ENCODE measurements at regions not wholly inside any gene's neighbourhood (a gene's known extent, or its start where the extent isn't known, plus 50 kb on each side); places are given as distances from the start of the nearest gene placed in this dataset.

- Mint-ChIP-seq H3K36me3 (ENCODE audit: low read depth, unreplicated experiment) (no peaks in the 10 kb centered on the region), H3K4me1 (ENCODE audit: low read depth, unreplicated experiment) (no peaks in the 10 kb centered on the region), H3K9me3 (ENCODE audit: unreplicated experiment) (peaks cover 5% of the 10 kb centered on the region), H3K27me3 (ENCODE audit: low read depth, unreplicated experiment) (peaks cover 26% of the 10 kb centered on the region), H3K27ac (ENCODE audit: unreplicated experiment) (no peak overlapping the region), H3K4me3 (ENCODE audit: unreplicated experiment) (no peak overlapping the region)
- no peak for FAIRE-seq
- Histone ChIP-seq H3K4me2 (ENCODE audit: low read length) (no peak overlapping the region), H2AFZ (ENCODE audit: low read depth, low read length) (no peak overlapping the region), H3K79me2 (ENCODE audit: insufficient read depth, low read length) (no peaks in the 10 kb centered on the region), H3K9ac (ENCODE audit: low read length) (no peak overlapping the region), H3K27ac (ENCODE audit: low read depth, low read length) (no peak overlapping the region), H3K36me3 (ENCODE audit: insufficient read depth, low read length) (no peaks in the 10 kb centered on the region), H4K20me1 (ENCODE audit: insufficient read depth, low read length) (no peaks in the 10 kb centered on the region), H3K9me3 (ENCODE audit: insufficient read depth, low read depth, low read length) (no peaks in the 10 kb centered on the region), H3K4me3 (ENCODE audit: insufficient read depth, low read depth, low read length) (no peak overlapping the region), H3K4me1 (ENCODE audit: insufficient read depth, low read length) (no peaks in the 10 kb centered on the region), H3K27me3 (ENCODE audit: insufficient read depth, low read length) (no peaks in the 10 kb centered on the region)
- no peak for DNase-seq (ENCODE audit: low read depth)
- TF ChIP-seq CTCF (IDR thresholded peaks at IDR 0.05; ENCODE audit: insufficient read depth, low read depth, low read length) (no peak), EZH2 (IDR thresholded peaks at IDR 0.05; ENCODE audit: insufficient read depth, low read length) (no peak)
Observed at GRCh38 chr14:98993818-98994217, 278.2 kb downstream of the BCL11B start.

- H3K4me1 ChIP-seq (ENCODE audit: insufficient read depth, low read length), result no peaks in the 10 kb centered on the region
- Mint-ChIP-seq H3K4me1 (ENCODE audit: low read depth, unreplicated experiment) (no peaks in the 10 kb centered on the region), H3K27me3 (ENCODE audit: low read depth, unreplicated experiment) (peaks cover 28% of the 10 kb centered on the region), H3K4me3 (ENCODE audit: unreplicated experiment) (no peak overlapping the region), H3K9me3 (ENCODE audit: unreplicated experiment) (peaks cover 3% of the 10 kb centered on the region), H3K36me3 (ENCODE audit: low read depth, unreplicated experiment) (no peaks in the 10 kb centered on the region), H3K27ac (ENCODE audit: unreplicated experiment) (no peak overlapping the region)
- H3K4me2 ChIP-seq (ENCODE audit: low read length), result no peak overlapping the region
- TF ChIP-seq CTCF (IDR thresholded peaks at IDR 0.05; ENCODE audit: insufficient read depth, low read depth, low read length), result no peak
- no peak for TF ChIP-seq EZH2 (IDR thresholded peaks at IDR 0.05; ENCODE audit: insufficient read depth, low read length)
- no peaks in the 10 kb centered on the region for H3K36me3 ChIP-seq (ENCODE audit: insufficient read depth, low read length)
- no peaks in the 10 kb centered on the region for H4K20me1 ChIP-seq (ENCODE audit: insufficient read depth, low read length)
- DNase-seq (ENCODE audit: low read depth) (no peak), FAIRE-seq (no peak)
- no peak overlapping the region for H3K9ac ChIP-seq (ENCODE audit: low read length)
- H3K27me3 ChIP-seq (ENCODE audit: insufficient read depth, low read length), result no peaks in the 10 kb centered on the region
- H3K79me2 ChIP-seq (ENCODE audit: insufficient read depth, low read length), result no peaks in the 10 kb centered on the region
- no peak overlapping the region for H2AFZ ChIP-seq (ENCODE audit: low read depth, low read length)
- no peak overlapping the region for H3K27ac ChIP-seq (ENCODE audit: low read depth, low read length)
- no peaks in the 10 kb centered on the region for H3K9me3 ChIP-seq (ENCODE audit: insufficient read depth, low read depth, low read length)
- H3K4me3 ChIP-seq (ENCODE audit: insufficient read depth, low read depth, low read length), result no peak overlapping the region
Observed at GRCh38 chr14:98994561-98994960, 277.4 kb downstream of the BCL11B start.

- H3K79me2 ChIP-seq (ENCODE audit: insufficient read depth, low read length), result no peaks in the 10 kb centered on the region
- H3K4me1 ChIP-seq (ENCODE audit: insufficient read depth, low read length), result no peaks in the 10 kb centered on the region
- no peak overlapping the region for H3K27ac Mint-ChIP-seq (ENCODE audit: unreplicated experiment)
- no peaks in the 10 kb centered on the region for H3K4me1 Mint-ChIP-seq (ENCODE audit: low read depth, unreplicated experiment)
- no peak overlapping the region for H3K27ac ChIP-seq (ENCODE audit: low read depth, low read length)
- no peak overlapping the region for H3K4me2 ChIP-seq (ENCODE audit: low read length)
- TF ChIP-seq CTCF (IDR thresholded peaks at IDR 0.05; ENCODE audit: insufficient read depth, low read depth, low read length) (no peak), EZH2 (IDR thresholded peaks at IDR 0.05; ENCODE audit: insufficient read depth, low read length) (no peak)
- no peak for DNase-seq (ENCODE audit: low read depth)
- FAIRE-seq, result no peak
- H4K20me1 ChIP-seq (ENCODE audit: insufficient read depth, low read length), result no peaks in the 10 kb centered on the region
- no peak overlapping the region for H3K9ac ChIP-seq (ENCODE audit: low read length)
- H3K36me3 ChIP-seq (ENCODE audit: insufficient read depth, low read length), result no peaks in the 10 kb centered on the region
- peaks cover 2% of the 10 kb centered on the region for H3K9me3 Mint-ChIP-seq (ENCODE audit: unreplicated experiment)
- no peak overlapping the region for H3K4me3 ChIP-seq (ENCODE audit: insufficient read depth, low read depth, low read length)
- no peak overlapping the region for H2AFZ ChIP-seq (ENCODE audit: low read depth, low read length)
- no peaks in the 10 kb centered on the region for H3K9me3 ChIP-seq (ENCODE audit: insufficient read depth, low read depth, low read length)
- H3K4me3 Mint-ChIP-seq (ENCODE audit: unreplicated experiment), result no peak overlapping the region
- no peaks in the 10 kb centered on the region for H3K27me3 ChIP-seq (ENCODE audit: insufficient read depth, low read length)
- H3K36me3 Mint-ChIP-seq (ENCODE audit: low read depth, unreplicated experiment), result no peaks in the 10 kb centered on the region
- H3K27me3 Mint-ChIP-seq (ENCODE audit: low read depth, unreplicated experiment), result peaks cover 28% of the 10 kb centered on the region
Observed at GRCh38 chr14:98997526-98998205, 274.3 kb downstream of the BCL11B start.

Measured in astrocyte (in vitro differentiated cells and primary cell).